ENCODE measurements at regions not wholly inside any gene's neighbourhood (a gene's known extent, or its start where the extent isn't known, plus 50 kb on each side); places are given as distances from the start of the nearest gene placed in this dataset.

DNA sequence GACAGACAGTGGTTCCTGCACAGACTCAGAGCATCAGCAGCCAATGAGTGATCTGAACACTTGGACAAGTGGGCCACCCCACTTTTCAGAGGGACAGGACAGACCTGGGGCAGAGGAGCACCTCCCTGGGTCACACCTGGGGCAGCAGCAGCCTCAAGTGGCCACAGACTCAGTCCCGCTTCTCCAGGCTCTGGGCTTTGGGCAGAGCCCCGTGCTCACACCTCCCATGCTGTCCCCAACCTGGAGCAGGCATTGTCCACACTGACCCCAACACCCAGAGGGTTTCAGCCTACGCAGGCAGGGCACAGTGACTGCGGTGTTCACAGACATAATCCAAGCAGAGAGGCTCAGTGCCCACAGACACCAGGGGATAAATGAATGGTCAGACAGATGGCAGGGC is 135.5 kb upstream of the SFSWAP start:
- TF ChIP-seq, protein P1, sequence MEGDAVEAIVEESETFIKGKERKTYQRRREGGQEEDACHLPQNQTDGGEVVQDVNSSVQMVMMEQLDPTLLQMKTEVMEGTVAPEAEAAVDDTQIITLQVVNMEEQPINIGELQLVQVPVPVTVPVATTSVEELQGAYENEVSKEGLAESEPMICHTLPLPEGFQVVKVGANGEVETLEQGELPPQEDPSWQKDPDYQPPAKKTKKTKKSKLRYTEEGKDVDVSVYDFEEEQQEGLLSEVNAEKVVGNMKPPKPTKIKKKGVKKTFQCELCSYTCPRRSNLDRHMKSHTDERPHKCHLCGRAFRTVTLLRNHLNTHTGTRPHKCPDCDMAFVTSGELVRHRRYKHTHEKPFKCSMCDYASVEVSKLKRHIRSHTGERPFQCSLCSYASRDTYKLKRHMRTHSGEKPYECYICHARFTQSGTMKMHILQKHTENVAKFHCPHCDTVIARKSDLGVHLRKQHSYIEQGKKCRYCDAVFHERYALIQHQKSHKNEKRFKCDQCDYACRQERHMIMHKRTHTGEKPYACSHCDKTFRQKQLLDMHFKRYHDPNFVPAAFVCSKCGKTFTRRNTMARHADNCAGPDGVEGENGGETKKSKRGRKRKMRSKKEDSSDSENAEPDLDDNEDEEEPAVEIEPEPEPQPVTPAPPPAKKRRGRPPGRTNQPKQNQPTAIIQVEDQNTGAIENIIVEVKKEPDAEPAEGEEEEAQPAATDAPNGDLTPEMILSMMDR (IDR thresholded peaks at IDR 0.05) = no peak
- TF ChIP-seq POLR2A (IDR thresholded peaks at IDR 0.05) (no peak), POLR2AphosphoS5 (IDR thresholded peaks at IDR 0.05) (no peak), EP300 (IDR thresholded peaks at IDR 0.05) (no peak)

Measured in suprapubic skin (tissue), 4 donors.